ENCODE measurements at regions not wholly inside any gene's neighbourhood (a gene's known extent, or its start where the extent isn't known, plus 50 kb on each side); places are given as distances from the start of the nearest gene placed in this dataset.

GRCh38 chr4:119898211-119898610 is 168.4 kb downstream of the MAD2L1 start:
- TF ChIP-seq CTCF (IDR thresholded peaks at IDR 0.05) (no peak), POLR2A (IDR thresholded peaks at IDR 0.05) (no peak)
